NT2/D1 (cell line): ENCODE measurements at regions not wholly inside any gene's neighbourhood (a gene's known extent, or its start where the extent isn't known, plus 50 kb on each side); places are given as distances from the start of the nearest gene placed in this dataset.

ENCODE experiments used
- SUZ12 ChIP-seq: IDR thresholded peaks from 2 replicates; pipeline ENCODE4 v1.6.1; 2011; ENCODE audit not compliant: insufficient read length, insufficient read depth; ENCODE audit errors: extremely low read depth
- ZNF274 ChIP-seq: IDR thresholded peaks from 2 replicates; pipeline ENCODE4 v1.6.1; 2011; ENCODE audit warnings: mild to moderate bottlenecking, low read depth, low read length

DNA sequence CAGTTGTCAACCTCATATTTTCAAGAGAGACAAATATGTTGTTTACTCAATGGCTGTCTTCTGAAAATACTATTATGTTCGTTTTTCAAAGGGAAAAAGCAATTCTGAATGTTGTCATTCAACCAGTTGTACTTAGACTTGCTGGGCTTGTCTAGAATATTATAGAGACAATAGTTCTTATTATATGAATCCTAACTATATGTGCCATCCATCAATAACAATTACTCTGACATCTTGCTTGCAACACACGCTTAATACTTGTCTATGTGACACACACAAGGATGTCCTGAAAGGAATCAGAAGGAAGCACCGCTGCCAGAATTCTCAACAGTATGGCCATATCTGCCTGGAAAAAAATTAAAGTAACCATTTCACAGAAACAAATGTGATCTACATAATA is 283.3 kb upstream of the NRSN1 start:
- TF ChIP-seq ZNF274 (no peak), SUZ12 (no peak)
